ENCODE measurements at regions not wholly inside any gene's neighbourhood (a gene's known extent, or its start where the extent isn't known, plus 50 kb on each side); places are given as distances from the start of the nearest gene placed in this dataset.

DNA sequence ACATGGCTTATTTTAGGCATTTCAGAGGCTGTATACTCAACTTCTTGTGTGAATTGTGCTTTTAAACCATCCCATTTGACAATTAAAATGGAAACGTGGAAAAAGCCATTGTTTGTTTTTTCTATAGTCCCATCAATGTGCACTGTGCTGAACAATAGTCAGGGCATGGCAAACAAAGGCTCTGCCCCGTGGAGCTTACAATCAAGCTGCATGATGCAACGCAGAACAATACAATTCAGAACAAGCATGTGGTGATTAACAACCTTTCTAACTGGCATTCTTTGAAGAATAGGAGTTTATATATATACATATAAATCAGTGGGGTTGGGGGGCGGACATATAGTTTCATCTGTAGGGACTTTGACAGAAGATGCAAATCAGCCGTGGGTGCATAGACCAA, 2125.4 kb upstream of the WWC1 start:
- H3K36me3 Mint-ChIP-seq (ENCODE audit: low read depth) = no peaks in the 10 kb centered on the region
- ATAC-seq = no peak

DNA sequence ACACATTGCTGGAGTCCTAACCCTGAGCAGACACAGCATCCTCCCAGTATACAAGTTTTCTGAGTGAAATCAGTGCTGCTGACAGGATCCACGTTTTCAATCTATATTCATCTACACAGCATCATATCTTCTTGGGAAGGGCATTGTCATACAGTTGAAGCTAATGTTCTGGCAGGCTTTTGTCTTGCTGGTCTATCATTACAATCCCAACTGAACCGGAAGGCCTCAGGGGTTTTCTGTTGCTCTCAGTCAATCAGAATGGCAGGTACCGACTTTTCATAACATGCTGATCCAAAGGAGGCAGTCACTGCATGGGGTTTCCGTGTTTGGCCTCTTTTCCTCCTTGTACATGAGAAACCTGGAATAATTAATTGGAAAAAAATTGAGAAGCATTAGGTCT, 2118.8 kb upstream of the WWC1 start:
- Mint-ChIP-seq H3K4me1 (ENCODE audit: low read depth) (no peaks in the 10 kb centered on the region), H3K4me3 (no peak overlapping the region), H3K27me3 (no peaks in the 10 kb centered on the region), H3K9me3 (peaks cover 10% of the 10 kb centered on the region), H3K27ac (no peak overlapping the region), H3K36me3 (ENCODE audit: low read depth) (no peaks in the 10 kb centered on the region)
- DNase-seq = no peak
- no peak for TF ChIP-seq CTCF (IDR thresholded peaks at IDR 0.05)
- intact Hi-C loops (cut with micrococcal nuclease) = no loop called here
- ChIA-PET CTCF (no interaction called here), POLR2A (interaction anchor here (0.7 kb wide), 1 partner anchor 41 kb away, joined by 3 read pairs; no protein-coding TSS in a partner anchor)
- no peak for ATAC-seq

More for the DNA sequence above, 2125.4 kb upstream of the WWC1 start:
- H3K27me3 Mint-ChIP-seq = no peaks in the 10 kb centered on the region
- no peak overlapping the region for H3K27ac Mint-ChIP-seq
- no peaks in the 10 kb centered on the region for H3K4me1 Mint-ChIP-seq (ENCODE audit: low read depth)
- H3K4me3 Mint-ChIP-seq = no peak overlapping the region
- no peak for DNase-seq
- peaks cover 4% of the 10 kb centered on the region for H3K9me3 Mint-ChIP-seq
- intact Hi-C loops (cut with micrococcal nuclease) = no loop called here
- CTCF ChIA-PET = no interaction called here
- POLR2A ChIA-PET = no interaction called here
- TF ChIP-seq CTCF (IDR thresholded peaks at IDR 0.05) = no peak

DNA sequence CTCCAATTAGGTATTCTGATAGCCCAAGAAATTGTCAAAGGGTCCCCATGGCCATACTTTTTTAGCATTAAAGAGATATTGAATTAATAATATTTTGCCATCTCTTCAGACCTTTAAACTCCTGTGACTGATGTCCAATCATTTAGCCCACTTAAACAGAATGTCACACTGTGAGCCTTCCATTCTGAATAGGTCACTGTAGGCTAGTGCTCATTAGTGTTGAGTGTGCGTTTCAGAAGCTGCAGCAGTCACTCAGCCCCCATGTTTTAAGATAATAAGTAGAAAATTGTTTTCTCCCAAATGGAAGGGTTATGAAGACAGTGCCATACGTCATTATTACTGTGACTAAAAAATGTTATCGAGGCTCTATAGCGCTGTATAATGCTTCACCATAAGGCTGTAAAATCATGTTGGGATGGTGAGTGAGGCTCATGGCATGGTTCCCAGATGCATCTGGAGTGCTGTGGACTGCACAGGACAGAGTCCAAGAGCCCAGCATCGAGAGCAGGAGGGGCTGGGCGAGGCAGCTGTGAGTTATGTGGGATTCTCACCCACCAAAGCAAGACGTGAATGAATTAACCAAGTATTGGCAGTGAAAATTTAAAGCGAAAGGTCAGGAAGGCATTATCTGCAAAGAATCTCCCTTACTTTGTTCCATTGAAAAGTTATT, 2112.9 kb upstream of the WWC1 start:
- Mint-ChIP-seq H3K27me3 (no peaks in the 10 kb centered on the region), H3K4me1 (ENCODE audit: low read depth) (no peaks in the 10 kb centered on the region), H3K4me3 (no peak overlapping the region), H3K27ac (no peak overlapping the region), H3K9me3 (peaks cover 15% of the 10 kb centered on the region), H3K36me3 (ENCODE audit: low read depth) (no peaks in the 10 kb centered on the region)
- intact Hi-C loops (cut with micrococcal nuclease) = no loop called here
- POLR2A ChIA-PET = no interaction called here
- DNase-seq (no peak), ATAC-seq (no peak)
- CTCF ChIA-PET = no interaction called here
- TF ChIP-seq CTCF (IDR thresholded peaks at IDR 0.05) = no peak

GRCh38 chr5:166185185-166185584, 2106.3 kb upstream of the WWC1 start:
- intact Hi-C loops (cut with micrococcal nuclease) = no loop called here
- ATAC-seq = no peak
- TF ChIP-seq CTCF (IDR thresholded peaks at IDR 0.05) = no peak
- no peaks in the 10 kb centered on the region for H3K27me3 Mint-ChIP-seq
- no peak overlapping the region for H3K27ac Mint-ChIP-seq
- ChIA-PET CTCF (no interaction called here), POLR2A (no interaction called here)
- H3K9me3 Mint-ChIP-seq = peaks cover 17% of the 10 kb centered on the region
- H3K4me1 Mint-ChIP-seq (ENCODE audit: low read depth) = no peaks in the 10 kb centered on the region
- H3K4me3 Mint-ChIP-seq = no peak overlapping the region
- H3K36me3 Mint-ChIP-seq (ENCODE audit: low read depth) = no peaks in the 10 kb centered on the region
- DNase-seq = no peak

- DNase-seq (no peak), ATAC-seq (no peak)
- Mint-ChIP-seq H3K9me3 (peaks cover 12% of the 10 kb centered on the region), H3K4me3 (no peak overlapping the region), H3K27ac (no peak overlapping the region), H3K4me1 (ENCODE audit: low read depth) (no peaks in the 10 kb centered on the region), H3K27me3 (no peaks in the 10 kb centered on the region), H3K36me3 (ENCODE audit: low read depth) (no peaks in the 10 kb centered on the region)
- TF ChIP-seq CTCF (IDR thresholded peaks at IDR 0.05) = no peak
- CTCF ChIA-PET = no interaction called here
- intact Hi-C loops (cut with micrococcal nuclease) = no loop called here
- POLR2A ChIA-PET = no interaction called here
Measured at GRCh38 chr5:166188501-166189325, 2102.7 kb upstream of the WWC1 start.

Data from activated CD8-positive, alpha-beta T cell treated with anti-CD3 and anti-CD28 coated beads for 36 hours (primary cell).